Bronchial epithelial cell (primary cell): ENCODE measurements at regions not wholly inside any gene's neighbourhood (a gene's known extent, or its start where the extent isn't known, plus 50 kb on each side); places are given as distances from the start of the nearest gene placed in this dataset.

Experiments
- DNase-seq: peaks from one replicate; pipeline ENCODE4 v3.0.0-alpha.2; 2010; ENCODE audit warnings: low read depth
- FAIRE-seq: peaks from 2 replicates; lab custom pipeline; 2011; peaks lifted over from hg19 to GRCh38; lab: Jason Lieb, UNC
- H3K27me3 ChIP-seq: 2 replicates; pipeline ENCODE4 v1.5.1; 2011; ENCODE audit warnings: low read length; ENCODE audit not compliant: control insufficient read depth, insufficient read depth
- H3K36me3 ChIP-seq: 2 replicates; pipeline ENCODE4 v1.5.1; 2011; ENCODE audit warnings: low read length; ENCODE audit not compliant: control insufficient read depth, insufficient read depth
- H3K4me3 ChIP-seq: 2 replicates; pipeline ENCODE4 v1.5.1; 2011; ENCODE audit warnings: mild to moderate bottlenecking, low read depth, low read length, control low read depth
- CTCF ChIP-seq: IDR thresholded peaks from 2 replicates; pipeline ENCODE4 v1.5.1; 2011; ENCODE audit warnings: mild to moderate bottlenecking, moderate library complexity, low read length, control low read depth, inconsistent platforms; ENCODE audit not compliant: insufficient read depth, severe bottlenecking

GRCh38 chr4:81698538-81699296, 227.0 kb upstream of the RASGEF1B start:
- TF ChIP-seq CTCF = no peak
- no peak for DNase-seq
- Histone ChIP-seq H3K27me3 (no peaks in the 10 kb centered on the region), H3K4me3 (no peak overlapping the region), H3K36me3 (no peaks in the 10 kb centered on the region)
- FAIRE-seq = no peak

GRCh38 chr4:81694176-81694913, 222.6 kb upstream of the RASGEF1B start:
- DNase-seq (no peak), FAIRE-seq (no peak)
- no peak overlapping the region for H3K4me3 ChIP-seq
- no peak for TF ChIP-seq CTCF
- H3K36me3 ChIP-seq = no peaks in the 10 kb centered on the region
- H3K27me3 ChIP-seq = no peaks in the 10 kb centered on the region

- DNase-seq (no peak), FAIRE-seq (no peak)
- H3K36me3 ChIP-seq = no peaks in the 10 kb centered on the region
- TF ChIP-seq CTCF = no peak
- no peaks in the 10 kb centered on the region for H3K27me3 ChIP-seq
- no peak overlapping the region for H3K4me3 ChIP-seq
Measured at GRCh38 chr4:81690871-81691270, 219.2 kb upstream of the RASGEF1B start.

- Histone ChIP-seq H3K36me3 (no peaks in the 10 kb centered on the region), H3K27me3 (no peaks in the 10 kb centered on the region), H3K4me3 (no peak overlapping the region)
- no peak for FAIRE-seq
- peak; percentile 35 for DNase-seq
- TF ChIP-seq CTCF = peak; percentile 46
Measured at GRCh38 chr4:81688085-81688484, 216.4 kb upstream of the RASGEF1B start.

GRCh38 chr4:81687471-81687870, 215.8 kb upstream of the RASGEF1B start:
- Histone ChIP-seq H3K4me3 (no peak overlapping the region), H3K27me3 (no peaks in the 10 kb centered on the region), H3K36me3 (no peaks in the 10 kb centered on the region)
- no peak for FAIRE-seq
- no peak for TF ChIP-seq CTCF
- DNase-seq = no peak
